Central memory CD8-positive, alpha-beta T cell (primary cell): ENCODE measurements at regions not wholly inside any gene's neighbourhood (a gene's known extent, or its start where the extent isn't known, plus 50 kb on each side); places are given as distances from the start of the nearest gene placed in this dataset.

ENCODE experiments used
- ATAC-seq: fragments of 150-1000 bp; cut with Tn5 transposase; replicated peaks from 2 replicates; pipeline ENCODE4 v1.10.0; 2022; ENCODE audit warnings: mild to moderate bottlenecking, moderate FRiP score, moderate number of reproducible peaks; ENCODE audit not compliant: poor library complexity, severe bottlenecking; ENCODE audit errors: extremely low read depth
- DNase-seq, 2 donors: peaks; one replicate each; pipeline ENCODE4 v3.0.0; 2021; ENCODE audit warnings: low spot score in 2 of 2
- H3K27ac Mint-ChIP-seq: one replicate; pipeline ENCODE4 v1.8.0; 2022; ENCODE audit warnings: low read depth, mild to moderate bottlenecking, moderate library complexity, mixed read lengths
- H3K27me3 Mint-ChIP-seq: one replicate; pipeline ENCODE4 v1.8.0; 2022; ENCODE audit warnings: mixed read lengths
- H3K36me3 Mint-ChIP-seq: one replicate; pipeline ENCODE4 v1.8.0; 2022; ENCODE audit warnings: mild to moderate bottlenecking, moderate library complexity, mixed read lengths; ENCODE audit not compliant: insufficient read depth
- H3K4me1 Mint-ChIP-seq: one replicate; pipeline ENCODE4 v1.8.0; 2022; ENCODE audit warnings: mixed read lengths
- H3K4me3 Mint-ChIP-seq: one replicate; pipeline ENCODE4 v1.8.0; 2022; ENCODE audit warnings: mild to moderate bottlenecking, moderate library complexity, mixed read lengths
- H3K9me3 Mint-ChIP-seq: one replicate; pipeline ENCODE4 v1.8.0; 2022; ENCODE audit warnings: mixed read lengths

GRCh38 chr7:376306-377079, 86.5 kb downstream of the FOXL3 start:
- no peak for DNase-seq
- Mint-ChIP-seq H3K27me3 (peaks cover 8% of the 10 kb centered on the region), H3K4me3 (no peak overlapping the region), H3K27ac (no peak overlapping the region), H3K36me3 (peaks cover 2% of the 10 kb centered on the region), H3K9me3 (no peaks in the 10 kb centered on the region), H3K4me1 (peaks cover 13% of the 10 kb centered on the region)
- ATAC-seq: no peak

DNA sequence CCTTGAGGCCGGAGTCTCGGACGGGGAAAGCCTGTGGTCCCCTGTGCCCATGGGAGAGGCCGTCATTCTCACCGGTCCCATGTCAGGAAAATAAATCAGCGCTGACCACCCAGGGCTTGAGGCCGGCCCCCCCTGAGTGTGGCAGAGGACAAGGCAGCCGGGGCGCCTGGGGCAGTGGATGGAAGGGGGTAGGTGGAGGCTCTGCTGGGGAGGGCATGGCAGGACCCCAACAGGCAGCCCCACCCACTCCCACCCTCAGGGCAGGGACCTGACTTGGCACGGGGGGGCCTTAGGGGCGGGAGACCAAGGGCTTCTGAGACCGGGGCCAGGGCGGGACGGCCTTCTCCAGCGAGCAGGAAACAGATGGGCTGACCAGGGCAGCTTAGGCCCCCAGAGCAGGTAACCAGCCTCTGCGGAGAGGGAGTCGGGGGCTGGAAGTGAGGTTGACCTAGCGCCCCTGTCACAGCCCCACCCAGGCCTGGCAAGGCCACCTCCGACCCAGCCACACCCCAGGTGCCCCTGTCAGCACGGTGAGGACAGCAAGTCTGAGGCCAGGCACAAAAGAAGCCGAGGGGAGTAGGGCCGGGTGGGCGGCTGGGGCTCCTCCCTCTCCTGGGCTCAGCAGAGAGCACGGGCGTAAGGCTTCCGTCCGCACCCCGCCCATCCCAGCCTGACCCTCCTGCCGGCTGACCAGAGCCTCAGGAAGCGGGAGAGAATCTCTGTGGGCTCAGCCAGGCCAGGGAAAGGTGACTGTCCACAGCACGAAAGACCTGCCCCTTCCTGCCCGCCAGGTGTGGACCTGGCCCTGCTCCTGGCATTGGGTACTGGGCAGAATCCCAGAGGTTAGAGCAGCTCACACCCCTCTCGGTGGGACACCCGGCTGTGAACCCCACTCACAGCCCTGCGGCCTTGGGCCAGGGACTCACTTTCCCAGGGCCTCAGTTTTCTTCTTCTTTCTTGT, 87.4 kb downstream of the FOXL3 start:
- Mint-ChIP-seq H3K36me3 (peaks cover 2% of the 10 kb centered on the region), H3K27ac (peak overlapping the region; percentile 44), H3K9me3 (no peaks in the 10 kb centered on the region), H3K27me3 (peaks cover 8% of the 10 kb centered on the region), H3K4me3 (no peak overlapping the region), H3K4me1 (peaks cover 20% of the 10 kb centered on the region)
- DNase-seq (no peak), ATAC-seq (no peak)

- Mint-ChIP-seq H3K4me3 (no peak overlapping the region), H3K36me3 (no peaks in the 10 kb centered on the region), H3K27me3 (peaks cover 8% of the 10 kb centered on the region), H3K27ac (peak overlapping the region; percentile 44), H3K4me1 (peaks cover 20% of the 10 kb centered on the region), H3K9me3 (no peaks in the 10 kb centered on the region)
- ATAC-seq (no peak), DNase-seq (no peak)
Observed at GRCh38 chr7:378041-378420, 88.1 kb downstream of the FOXL3 start.

- Mint-ChIP-seq H3K4me1 (peaks cover 20% of the 10 kb centered on the region), H3K27me3 (peaks cover 8% of the 10 kb centered on the region), H3K4me3 (no peak overlapping the region), H3K27ac (peak overlapping the region; percentile 44), H3K9me3 (no peaks in the 10 kb centered on the region), H3K36me3 (no peaks in the 10 kb centered on the region)
- ATAC-seq: no peak
- DNase-seq: no peak
Observed at GRCh38 chr7:378551-379455, 88.8 kb downstream of the FOXL3 start.

DNA sequence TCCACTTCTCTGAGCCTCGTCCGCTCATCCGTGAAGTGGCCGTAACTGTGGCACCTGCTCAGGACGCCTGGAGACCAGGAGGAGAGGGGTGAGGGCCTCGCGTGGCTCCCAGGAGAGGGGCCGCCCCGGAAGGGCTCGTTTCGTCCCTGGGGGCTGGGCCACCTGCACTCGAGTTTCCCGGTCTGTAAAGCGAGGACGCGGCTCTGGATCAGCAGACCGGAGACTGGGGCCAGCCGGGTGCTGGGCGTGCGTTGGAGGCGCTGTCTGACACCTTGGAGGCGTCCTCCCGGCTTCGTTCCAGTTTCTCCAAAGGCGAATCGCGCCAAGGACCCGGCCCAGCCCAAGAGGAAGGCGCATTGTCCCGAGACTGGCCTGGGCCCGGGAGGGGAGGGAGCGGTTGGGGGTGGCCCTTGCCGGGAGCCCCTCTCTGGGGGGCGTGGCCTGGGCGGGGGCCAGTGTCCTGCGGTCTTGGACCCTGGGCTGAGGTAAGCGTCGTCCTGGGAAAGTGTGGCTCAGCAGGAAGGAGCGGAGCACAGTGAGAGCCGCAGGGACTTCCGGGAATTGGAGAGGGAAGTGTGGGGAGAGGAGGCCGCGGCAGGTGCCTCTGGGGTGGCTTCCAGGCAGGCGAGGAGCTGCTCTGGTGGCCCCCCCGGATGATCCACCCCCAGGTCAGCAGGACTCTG, 89.6 kb downstream of the FOXL3 start:
- H3K4me1 Mint-ChIP-seq: peaks cover 20% of the 10 kb centered on the region
- peak overlapping the region; percentile 40 for H3K4me3 Mint-ChIP-seq
- peaks cover 5% of the 10 kb centered on the region for H3K9me3 Mint-ChIP-seq
- H3K36me3 Mint-ChIP-seq: no peaks in the 10 kb centered on the region
- ATAC-seq (no peak), DNase-seq (no peak)
- peaks cover 8% of the 10 kb centered on the region for H3K27me3 Mint-ChIP-seq
- H3K27ac Mint-ChIP-seq: no peak overlapping the region

DNA sequence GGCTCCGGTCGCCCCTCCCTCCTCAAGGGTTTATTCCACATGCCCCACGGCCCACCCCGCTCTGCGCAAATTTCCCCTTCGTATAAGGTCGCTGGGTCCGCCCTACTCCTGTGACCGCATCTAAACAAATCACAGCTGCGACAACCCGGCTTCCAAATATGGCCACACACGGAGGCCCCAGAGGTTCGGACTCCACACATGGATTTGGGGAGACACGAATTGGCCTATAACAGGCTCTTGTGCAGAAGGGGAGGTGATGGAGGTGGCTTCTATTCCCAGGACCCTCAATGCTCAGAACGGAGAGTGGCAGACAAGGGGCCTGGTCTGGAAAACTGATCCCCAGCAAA, 90.1 kb downstream of the FOXL3 start:
- H3K4me1 Mint-ChIP-seq: peaks cover 20% of the 10 kb centered on the region
- no peak overlapping the region for H3K27ac Mint-ChIP-seq
- H3K27me3 Mint-ChIP-seq: peaks cover 8% of the 10 kb centered on the region
- no peaks in the 10 kb centered on the region for H3K36me3 Mint-ChIP-seq
- peak overlapping the region; percentile 40 for H3K4me3 Mint-ChIP-seq
- no peak for DNase-seq
- peaks cover 5% of the 10 kb centered on the region for H3K9me3 Mint-ChIP-seq
- ATAC-seq: no peak

GRCh38 chr7:380711-381210, 90.8 kb downstream of the FOXL3 start:
- no peak overlapping the region for H3K27ac Mint-ChIP-seq
- DNase-seq: no peak
- peaks cover 8% of the 10 kb centered on the region for H3K27me3 Mint-ChIP-seq
- no peak for ATAC-seq
- peaks cover 20% of the 10 kb centered on the region for H3K4me1 Mint-ChIP-seq
- H3K4me3 Mint-ChIP-seq: peak overlapping the region; percentile 25
- H3K36me3 Mint-ChIP-seq: no peaks in the 10 kb centered on the region
- peaks cover 5% of the 10 kb centered on the region for H3K9me3 Mint-ChIP-seq

DNA sequence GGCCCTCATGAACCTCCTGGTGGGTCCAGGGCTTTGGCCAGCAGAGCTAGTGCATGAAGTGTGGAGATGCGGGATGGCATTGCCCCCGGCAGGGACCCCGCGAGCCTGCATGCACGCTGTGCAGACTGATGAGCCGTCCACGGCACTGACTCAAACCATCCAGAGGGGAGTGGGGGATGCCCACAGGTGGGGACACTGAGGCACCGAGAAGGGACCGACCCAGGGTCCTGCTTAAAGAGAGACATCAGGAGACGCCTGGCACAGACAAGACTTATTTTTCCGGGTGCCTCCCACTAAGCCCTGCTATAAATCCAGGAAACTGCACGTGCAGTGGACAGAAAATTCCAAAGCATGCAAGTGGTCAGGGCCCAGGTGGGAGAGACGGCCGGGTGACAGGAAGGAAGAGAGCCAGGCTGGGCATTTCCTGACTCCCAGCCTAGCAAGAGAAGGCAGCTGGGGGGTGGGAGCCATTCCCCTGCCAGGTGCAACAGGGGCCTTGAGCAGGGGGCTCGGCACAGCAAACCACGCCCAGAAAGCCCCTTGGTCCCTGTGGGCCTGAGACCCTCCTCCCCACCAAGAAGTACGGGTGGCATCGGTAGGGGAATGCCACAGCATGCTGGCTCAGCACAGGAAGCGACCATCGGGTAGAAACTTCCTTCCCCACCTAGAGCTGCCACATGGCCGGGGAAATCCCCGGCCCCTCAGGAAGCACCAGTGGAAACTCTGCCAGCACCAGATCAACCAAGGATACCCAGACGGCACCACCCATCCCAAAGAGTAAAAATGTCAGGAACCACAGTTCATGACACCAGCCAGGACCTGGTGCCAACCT, 91.5 kb downstream of the FOXL3 start:
- peaks cover 8% of the 10 kb centered on the region for H3K27me3 Mint-ChIP-seq
- peak overlapping the region; percentile 81 for H3K27ac Mint-ChIP-seq
- H3K36me3 Mint-ChIP-seq: no peaks in the 10 kb centered on the region
- no peak for DNase-seq
- H3K9me3 Mint-ChIP-seq: peaks cover 5% of the 10 kb centered on the region
- ATAC-seq: peak; percentile 79
- H3K4me1 Mint-ChIP-seq: peaks cover 20% of the 10 kb centered on the region
- H3K4me3 Mint-ChIP-seq: peak overlapping the region; percentile 25

DNA sequence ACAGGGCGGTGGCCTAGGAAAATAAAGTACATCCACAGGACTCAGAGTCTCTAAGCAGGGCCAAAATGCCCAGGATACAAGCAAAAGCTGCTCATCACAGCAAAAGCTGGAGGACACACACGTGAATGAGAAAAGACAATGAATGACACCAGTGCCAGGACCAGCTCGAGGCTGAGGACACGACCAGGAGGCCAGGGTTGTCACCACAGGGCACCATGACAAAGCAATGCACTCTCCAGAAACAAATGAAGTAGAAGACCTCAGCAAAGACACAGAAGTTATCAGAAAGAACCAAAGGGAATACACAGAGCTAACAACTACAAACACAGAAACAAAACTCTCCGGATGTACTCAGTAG, 92.1 kb downstream of the FOXL3 start:
- no peak for ATAC-seq
- Mint-ChIP-seq H3K4me3 (peak overlapping the region; percentile 25), H3K36me3 (no peaks in the 10 kb centered on the region), H3K27ac (peak overlapping the region; percentile 81), H3K27me3 (peaks cover 8% of the 10 kb centered on the region), H3K4me1 (peaks cover 20% of the 10 kb centered on the region), H3K9me3 (peaks cover 5% of the 10 kb centered on the region)
- DNase-seq: no peak

DNA sequence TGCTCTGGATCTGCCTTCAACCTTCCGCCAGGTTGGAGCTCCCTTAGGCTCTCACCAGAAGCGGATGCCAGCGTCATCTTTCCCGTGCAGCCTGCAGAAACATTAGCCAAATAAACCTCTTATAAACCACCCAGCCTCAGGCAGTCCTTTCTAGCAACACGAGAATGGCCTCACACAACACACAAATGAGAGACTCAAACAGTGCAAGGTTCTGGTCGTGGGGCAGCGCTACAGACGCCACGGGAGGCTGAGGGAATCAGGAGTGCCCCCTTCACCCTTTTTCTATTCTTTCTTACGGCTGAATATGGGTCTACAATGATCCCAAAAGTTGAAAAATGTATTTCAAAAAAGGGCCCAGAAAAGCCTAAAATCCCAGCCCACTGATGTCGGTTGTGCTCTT, 96.4 kb downstream of the FOXL3 start:
- Mint-ChIP-seq H3K27me3 (no peaks in the 10 kb centered on the region), H3K4me1 (peaks cover 9% of the 10 kb centered on the region), H3K4me3 (no peak overlapping the region), H3K36me3 (no peaks in the 10 kb centered on the region), H3K9me3 (peaks cover 5% of the 10 kb centered on the region), H3K27ac (no peak overlapping the region)
- DNase-seq (no peak), ATAC-seq (no peak)
